Thyroid gland (tissue), 4 donors: ENCODE measurements at regions not wholly inside any gene's neighbourhood (a gene's known extent, or its start where the extent isn't known, plus 50 kb on each side); places are given as distances from the start of the nearest gene placed in this dataset.

Source experiments
- CTCF ChIP-seq, 6 experiments: fragments of 200-600 bp in 3 of 6; fragments of 450-650 bp in 3 of 6; sonication (generic) in 3 of 6; IDR thresholded peaks; one replicate each; pipeline ENCODE4 v1.5.1; 2016 to 2019; ENCODE audit warnings: antibody characterized with exemption in 6 of 6, mild to moderate bottlenecking in 2 of 6, inconsistent platforms in 1 of 6, moderate library complexity in 1 of 6
- POLR2A ChIP-seq, 2 donors: fragments of 450-650 bp; IDR thresholded peaks; one replicate each; pipeline ENCODE4 v1.6.1; 2017; ENCODE audit warnings: antibody characterized with exemption in 2 of 2, mild to moderate bottlenecking in 2 of 2, moderate library complexity in 1 of 2

GRCh38 chr1:239816081-239816782, 275.5 kb upstream of the FMN2 start:
- TF ChIP-seq CTCF (IDR thresholded peaks at IDR 0.05), result no peak
- no peak for TF ChIP-seq POLR2A (IDR thresholded peaks at IDR 0.05)
